Retinal pigment epithelial cell (primary cell): ENCODE measurements at regions not wholly inside any gene's neighbourhood (a gene's known extent, or its start where the extent isn't known, plus 50 kb on each side); places are given as distances from the start of the nearest gene placed in this dataset.
"Not testable (repeated sequence)": the region's sequence is repeated elsewhere in the genome, so short reads cannot be mapped to it uniquely, and the experiment has no call there.

Experiments used
- DNase-seq: peaks from one replicate; pipeline ENCODE4 v3.0.0-alpha.2; 2010; ENCODE audit warnings: low read depth
- H3K4me3 ChIP-seq: 2 replicates; pipeline ENCODE4 v1.5.1; 2011; ENCODE audit warnings: mild to moderate bottlenecking, low read length, control low read depth, moderate library complexity
- TF ChIP-seq, protein P1 (sequence below): conservative IDR thresholded peaks from 2 replicates; pipeline ENCODE4 v1.5.1; 2011; ENCODE audit warnings: low read depth, low read length, control low read depth, inconsistent platforms

DNA sequence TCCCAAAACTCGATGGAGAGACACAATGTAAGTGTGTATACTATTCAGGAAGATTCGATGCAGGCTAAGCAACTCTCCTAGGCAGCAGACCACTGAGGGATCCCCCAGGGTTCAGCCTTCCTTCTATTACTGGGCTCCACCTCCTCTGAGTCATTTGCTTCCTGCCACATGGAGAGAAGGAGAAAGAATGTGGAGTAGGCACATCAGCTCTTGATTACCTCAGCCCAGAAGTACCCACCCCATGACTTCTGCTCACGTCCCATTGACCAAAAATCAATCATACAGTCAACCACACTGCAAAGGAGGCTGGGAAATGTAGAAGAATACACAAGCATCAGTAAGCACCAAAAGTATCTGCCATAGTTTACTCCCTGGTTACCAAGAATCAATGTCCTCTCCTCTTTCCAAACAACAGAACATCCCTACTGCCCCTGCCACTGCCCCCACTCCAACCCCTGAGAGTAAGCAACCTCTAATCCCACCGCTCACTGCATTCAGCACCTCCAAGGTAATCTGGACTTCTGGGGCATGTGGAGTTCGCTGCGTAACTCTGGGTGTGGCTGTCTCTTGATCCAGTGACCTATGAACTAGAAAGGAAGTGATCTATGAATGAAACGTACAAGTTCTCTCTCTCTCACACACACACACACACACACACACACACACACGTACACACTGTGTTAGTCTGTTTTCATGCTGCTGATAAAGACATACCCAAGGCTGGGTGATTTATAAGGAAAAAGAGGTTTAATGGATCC is 91.2 kb upstream of the C1QTNF7 start:
- no peak overlapping the region for H3K4me3 ChIP-seq
- DNase-seq: no peak
- TF ChIP-seq, protein P1, sequence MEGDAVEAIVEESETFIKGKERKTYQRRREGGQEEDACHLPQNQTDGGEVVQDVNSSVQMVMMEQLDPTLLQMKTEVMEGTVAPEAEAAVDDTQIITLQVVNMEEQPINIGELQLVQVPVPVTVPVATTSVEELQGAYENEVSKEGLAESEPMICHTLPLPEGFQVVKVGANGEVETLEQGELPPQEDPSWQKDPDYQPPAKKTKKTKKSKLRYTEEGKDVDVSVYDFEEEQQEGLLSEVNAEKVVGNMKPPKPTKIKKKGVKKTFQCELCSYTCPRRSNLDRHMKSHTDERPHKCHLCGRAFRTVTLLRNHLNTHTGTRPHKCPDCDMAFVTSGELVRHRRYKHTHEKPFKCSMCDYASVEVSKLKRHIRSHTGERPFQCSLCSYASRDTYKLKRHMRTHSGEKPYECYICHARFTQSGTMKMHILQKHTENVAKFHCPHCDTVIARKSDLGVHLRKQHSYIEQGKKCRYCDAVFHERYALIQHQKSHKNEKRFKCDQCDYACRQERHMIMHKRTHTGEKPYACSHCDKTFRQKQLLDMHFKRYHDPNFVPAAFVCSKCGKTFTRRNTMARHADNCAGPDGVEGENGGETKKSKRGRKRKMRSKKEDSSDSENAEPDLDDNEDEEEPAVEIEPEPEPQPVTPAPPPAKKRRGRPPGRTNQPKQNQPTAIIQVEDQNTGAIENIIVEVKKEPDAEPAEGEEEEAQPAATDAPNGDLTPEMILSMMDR: no peak

DNA sequence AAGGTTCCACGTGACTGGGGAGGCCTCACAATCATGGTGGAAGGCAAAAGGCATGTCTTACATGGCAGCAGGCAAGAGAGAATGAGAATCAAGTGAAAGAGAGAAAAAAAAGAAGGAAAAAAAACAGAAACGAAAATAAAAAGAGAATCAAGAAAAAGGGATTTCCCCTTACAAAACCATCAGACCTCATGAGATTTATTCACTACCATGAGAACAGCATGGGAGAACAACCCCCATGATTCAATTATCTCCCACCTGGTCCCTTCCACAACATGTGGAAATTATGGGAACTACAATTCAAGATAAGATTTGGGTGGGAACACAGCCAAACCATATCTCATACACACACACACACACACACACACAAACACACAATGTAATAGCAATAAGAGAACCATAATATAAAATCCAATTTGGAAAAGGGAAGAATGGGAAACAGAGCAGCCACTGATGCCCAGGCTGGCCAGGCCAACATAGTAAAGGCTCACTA is 90.6 kb upstream of the C1QTNF7 start:
- not testable (repeated sequence) for DNase-seq, H3K4me3 ChIP-seq

DNA sequence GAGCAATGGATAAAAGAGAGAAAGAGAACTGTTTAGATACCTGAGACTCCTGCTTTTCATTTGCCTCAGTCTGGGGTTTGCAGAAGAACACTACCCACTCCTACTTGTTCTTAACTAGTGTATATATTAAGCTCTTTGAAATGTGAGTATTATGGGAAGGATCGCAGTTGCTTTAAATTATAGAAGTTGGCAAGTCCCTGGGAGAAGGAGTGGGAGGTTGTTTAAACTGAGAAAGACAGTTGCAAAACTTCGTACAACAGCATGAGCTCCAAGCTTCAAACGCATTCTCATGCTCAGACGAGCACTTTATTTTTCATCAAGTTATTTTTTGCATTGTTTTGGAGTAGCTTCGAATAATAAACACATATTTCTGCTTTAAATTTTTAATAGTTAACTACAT is 88.1 kb upstream of the C1QTNF7 start:
- TF ChIP-seq, protein P1: no peak
- DNase-seq: no peak
- H3K4me3 ChIP-seq: no peak overlapping the region

DNA sequence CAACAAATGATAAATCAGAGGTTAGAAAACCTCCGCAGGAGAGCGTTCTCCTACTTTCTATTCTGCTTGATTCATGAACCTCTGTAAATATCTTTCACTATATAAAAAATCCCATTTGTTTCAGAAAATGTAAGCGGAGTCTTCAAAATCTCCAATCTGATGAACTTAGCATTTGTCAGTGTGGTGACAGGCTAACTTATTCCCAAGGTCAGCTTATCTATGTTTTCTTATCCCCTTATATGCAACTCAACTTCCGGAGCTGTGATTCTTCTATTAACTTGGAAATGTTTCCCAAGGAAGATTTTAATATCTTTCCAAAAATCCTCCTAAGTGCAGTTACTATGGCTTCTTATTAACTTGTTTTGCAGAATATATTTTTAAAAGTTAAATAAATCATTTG is 87.5 kb upstream of the C1QTNF7 start:
- H3K4me3 ChIP-seq: no peak overlapping the region
- no peak for DNase-seq
- TF ChIP-seq, protein P1: no peak

DNA sequence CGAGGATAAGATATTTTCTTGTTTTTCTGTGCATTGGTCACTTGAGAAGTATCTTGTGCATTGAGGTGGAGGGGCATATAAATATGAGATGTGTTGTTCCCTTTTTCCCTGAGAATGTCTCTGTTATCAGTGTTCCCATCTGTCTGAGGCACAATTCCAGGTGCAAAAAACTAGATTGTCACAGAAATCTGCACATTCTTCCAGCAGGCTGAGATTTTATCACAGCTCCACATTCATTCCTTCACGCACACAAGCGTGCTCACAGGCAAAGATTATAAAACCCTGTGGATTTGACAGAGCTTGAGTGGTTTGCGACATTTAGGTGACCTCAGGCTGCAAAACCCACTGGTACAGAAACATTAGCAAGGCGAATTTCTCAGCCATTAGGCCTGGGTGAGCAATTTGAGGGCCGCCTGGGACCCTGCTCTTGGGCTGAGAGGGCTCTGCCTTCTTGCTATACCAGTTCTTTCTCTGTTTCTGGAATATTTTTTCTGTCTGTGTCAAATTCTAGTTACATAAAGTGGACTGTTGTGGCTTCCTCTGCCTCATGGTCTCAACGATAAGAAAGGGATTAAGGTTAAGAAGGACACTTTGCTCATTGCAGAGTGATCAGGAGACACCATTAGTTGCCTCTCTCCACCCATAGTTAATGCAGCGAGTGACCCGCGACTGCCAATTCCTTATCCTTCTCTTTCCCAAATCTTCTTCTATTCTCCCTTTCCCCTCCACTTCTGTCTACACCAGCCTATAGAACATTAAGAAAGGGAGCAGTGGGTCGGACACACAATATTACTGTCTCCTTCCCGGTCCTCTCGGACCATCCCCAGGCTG is 86.7 kb upstream of the C1QTNF7 start:
- TF ChIP-seq, protein P1: no peak
- no peak overlapping the region for H3K4me3 ChIP-seq
- no peak for DNase-seq

DNA sequence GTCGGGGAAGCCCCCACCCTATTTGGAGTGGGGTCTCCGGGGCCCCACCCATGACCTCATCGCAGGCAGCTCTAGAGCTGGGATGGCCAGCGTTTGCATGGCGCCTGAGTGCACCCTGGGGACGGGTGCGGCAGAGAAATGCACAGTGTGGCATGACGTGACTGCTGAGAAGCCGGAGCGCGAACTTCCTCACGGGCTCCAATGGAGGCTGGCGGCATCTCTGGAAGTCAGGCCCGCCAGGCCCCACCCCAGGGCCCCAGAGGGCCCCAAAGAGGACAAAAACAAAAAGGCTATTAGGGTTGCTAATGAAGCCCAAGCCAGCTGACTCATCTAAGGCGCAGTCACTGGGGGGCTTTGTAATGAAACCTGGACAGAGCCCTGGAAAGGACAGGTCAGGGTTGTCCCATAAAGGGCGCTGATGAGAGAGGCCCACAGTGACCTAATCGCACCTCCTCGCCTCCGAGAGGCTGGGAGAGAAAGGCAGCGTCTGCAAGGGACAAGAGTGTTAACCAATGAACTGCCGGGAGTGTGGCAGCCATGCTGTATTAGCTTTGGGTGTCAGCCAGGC is 86.0 kb upstream of the C1QTNF7 start:
- no peak for DNase-seq
- H3K4me3 ChIP-seq: no peak overlapping the region
- TF ChIP-seq, protein P1: no peak

DNA sequence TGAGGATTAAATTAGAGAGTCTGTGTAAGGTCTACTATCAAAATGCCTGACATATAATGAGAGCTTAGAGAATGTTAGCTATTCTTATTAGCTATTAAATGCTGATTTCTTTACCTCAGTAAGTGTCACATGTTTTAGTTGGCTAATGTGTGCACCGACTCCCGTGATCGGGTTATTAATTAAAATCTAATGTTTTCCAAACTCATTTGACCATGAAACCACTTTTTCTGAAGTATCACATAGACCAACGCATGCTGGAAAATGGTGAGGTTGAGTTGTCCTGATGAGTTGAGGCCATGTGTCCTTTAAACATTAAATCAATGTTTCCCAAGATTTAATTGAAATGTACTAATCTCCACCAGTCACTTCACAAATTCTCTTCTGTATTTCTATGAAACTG is 84.8 kb upstream of the C1QTNF7 start:
- DNase-seq: no peak
- H3K4me3 ChIP-seq: no peak overlapping the region
- TF ChIP-seq, protein P1: no peak
